GM12878 (cell line): ENCODE measurements at regions not wholly inside any gene's neighbourhood (a gene's known extent, or its start where the extent isn't known, plus 50 kb on each side); places are given as distances from the start of the nearest gene placed in this dataset.
A peak's percentile ranks its signal among the peaks of the same experiment; 100 is the strongest.
"Not testable (repeated sequence)": the region's sequence is repeated elsewhere in the genome, so short reads cannot be mapped to it uniquely, and the experiment has no call there.

Experiments
- ATAC-seq: fragments of 200-7000 bp; cut with Tn5 transposase; 3 replicates; pipeline ENCODE4 v1.9.1; 2020; ENCODE audit warnings: mild to moderate bottlenecking, moderate library complexity
- BruUV-seq: library from RNA; stranded (reverse); fragments of 400-500 nt; replicated peaks from 2 replicates; lab custom pipeline; 2021; lab: Mats Ljungman, UMichigan
- CTCF ChIA-PET: fragments of 300-600 bp; sonication (Branson Sonifier 250); formaldehyde crosslinking; extraction: SDS; loops from one replicate; lab custom pipeline; 2021; ENCODE audit warnings: inconsistent platforms; lab: Yijun Ruan, JAX
- POLR2A ChIA-PET: fragments of 350-600 bp; formaldehyde crosslinking; extraction: SDS; loops from one replicate; lab custom pipeline; 2021; ENCODE audit warnings: inconsistent platforms; lab: Charles Lee
- RAD21 ChIA-PET: fragments of 300-600 bp; sonication (Branson Sonifier 250); formaldehyde crosslinking; loops from one replicate; lab custom pipeline; 2023; ENCODE audit warnings: antibody characterized with exemption; ENCODE audit not compliant: unreplicated experiment; lab: Charles Lee
- SMC1A ChIA-PET: fragments of 300-600 bp; sonication (Branson Sonifier 250); formaldehyde crosslinking; loops from one replicate; lab custom pipeline; 2023; ENCODE audit not compliant: unreplicated experiment, uncharacterized antibody; lab: Charles Lee
- DNase-seq: peaks from one replicate; pipeline ENCODE4 v3.0.0-alpha.2; 2011; ENCODE audit warnings: low read depth, low spot score
- FAIRE-seq: peaks from 3 replicates; lab custom pipeline; 2011; peaks lifted over from hg19 to GRCh38; lab: Jason Lieb, UNC
- H2AFZ ChIP-seq: 2 replicates; pipeline ENCODE4 v1.6.0; 2011; ENCODE audit warnings: low read depth, low read length, control low read depth; ENCODE audit not compliant: control insufficient read depth
- H3K27ac ChIP-seq: 2 replicates; pipeline ENCODE4 v1.5.1; 2011; ENCODE audit warnings: control low read depth; ENCODE audit not compliant: control insufficient read depth, insufficient read depth
- H3K27me3 ChIP-seq, 2 experiments: replicated peaks in 1 of 2; 2 replicates each; pipeline versions ENCODE4 v1.6.0 to v1.6.1; 2011; ENCODE audit warnings: low read length in 1 of 2; ENCODE audit not compliant: control insufficient read depth in 2 of 2, insufficient read depth in 2 of 2
- H3K36me3 ChIP-seq, 2 experiments: 2 replicates each; pipeline ENCODE4 v1.5.1; 2011; ENCODE audit warnings: low read length in 1 of 2; ENCODE audit not compliant: control insufficient read depth in 2 of 2, insufficient read depth in 2 of 2
- H3K4me1 ChIP-seq: 2 replicates; pipeline ENCODE4 v1.6.1; 2011; ENCODE audit warnings: mild to moderate bottlenecking, low read length, moderate library complexity, mixed read lengths; ENCODE audit not compliant: control insufficient read depth, insufficient read depth
- H3K4me2 ChIP-seq: 2 replicates; pipeline ENCODE4 v1.6.0; 2011; ENCODE audit warnings: control low read depth; ENCODE audit not compliant: control insufficient read depth, insufficient read depth
- H3K4me3 ChIP-seq: fragments of 200-600 bp; sonication (generic); 2 replicates; pipeline ENCODE4 v1.5.1; 2016
- H3K79me2 ChIP-seq: 2 replicates; pipeline ENCODE4 v1.6.0; 2011; ENCODE audit warnings: low read length; ENCODE audit not compliant: control insufficient read depth, insufficient read depth
- H3K9ac ChIP-seq: 2 replicates; pipeline ENCODE4 v1.8.0; 2011; ENCODE audit warnings: low read length, control low read depth, mixed read lengths; ENCODE audit not compliant: control insufficient read depth, insufficient read depth
- H3K9me3 ChIP-seq: replicated peaks from 3 replicates; pipeline ENCODE4 v1.5.1; 2011; ENCODE audit warnings: mild to moderate bottlenecking, low read length; ENCODE audit not compliant: control insufficient read depth, insufficient read depth
- H4K20me1 ChIP-seq: 2 replicates; pipeline ENCODE4 v1.6.0; 2011; ENCODE audit not compliant: control insufficient read depth, insufficient read depth
- ATF7 ChIP-seq: fragments of 450-650 bp; IDR thresholded peaks from 2 replicates; pipeline ENCODE4 v1.6.1; 2016; ENCODE audit warnings: low read depth, mild to moderate bottlenecking
- MTA2 ChIP-seq: fragments of 450-650 bp; IDR thresholded peaks from 2 replicates; pipeline ENCODE4 v1.6.1; 2016; ENCODE audit warnings: low read depth, mild to moderate bottlenecking, moderate library complexity
- RUNX3 ChIP-seq: IDR thresholded peaks from 2 replicates; pipeline ENCODE4 v1.6.1; 2012; ENCODE audit warnings: low read length, inconsistent platforms
- WGBS: methylation state at CpG from one replicate; pipeline ENCODE4 v1.1.6; 2016; ENCODE audit warnings: low lambda C conversion rate; ENCODE audit not compliant: insufficient replicate concordance, insufficient coverage; ENCODE audit errors: missing lambda C conversion rate; 5-methylcytosine and 5-hydroxymethylcytosine counted together
- in situ Hi-C: fragments of 300-500 bp; cut with MboI; formaldehyde crosslinking; loops from 9 replicates; pipeline ENCODE4 v1.14.3; 2018; ENCODE audit warnings: mixed read lengths
- intact Hi-C: fragments of 100-400 bp; cut with micrococcal nuclease; formaldehyde crosslinking; loops from one replicate; pipeline ENCODE4 v1.14.2; 2022; ENCODE audit not compliant: unreplicated experiment

- intact Hi-C loops, H3K27me3 ChIP-seq, H3K9me3 ChIP-seq, H3K4me2 ChIP-seq, RAD21 ChIA-PET, DNase-seq, CTCF ChIA-PET, H3K36me3 ChIP-seq, H3K79me2 ChIP-seq, H3K4me3 ChIP-seq, POLR2A ChIA-PET: not testable (repeated sequence)
- peak; percentile 66 for ATAC-seq
- TF ChIP-seq RUNX3 (0 out of 2 replicates have a peak, but pooled peaks have one; percentile 14), MTA2 (peak; percentile 63; the same call in 1 of the 2 replicates), ATF7 (0 out of 2 replicates have a peak, but pooled peaks have one; percentile 27)
- TF ChIP-seq, all 136 proteins: peak for 3; not testable (repeated sequence) for 133
- BruUV-seq, H3K4me1 ChIP-seq, H4K20me1 ChIP-seq, in situ Hi-C loops, H3K9ac ChIP-seq, H2AFZ ChIP-seq, SMC1A ChIA-PET, H3K27ac ChIP-seq, FAIRE-seq: not testable (repeated sequence)
- 0% methylated on average over 2 of the region's 2 CpGs for WGBS
Observed at GRCh38 chr2:87132577-87132976, 110.9 kb upstream of the PLGLB1 start.

- CTCF ChIA-PET, FAIRE-seq: not testable (repeated sequence)
- ATAC-seq: peak; percentile 68
Observed at GRCh38 chr2:87151835-87152493, 130.3 kb upstream of the PLGLB1 start.

GRCh38 chr2:87174454-87174853 lies 152.8 kb upstream of the PLGLB1 start:
- H3K36me3 ChIP-seq, intact Hi-C loops, H3K4me2 ChIP-seq, SMC1A ChIA-PET, H3K27ac ChIP-seq, H3K79me2 ChIP-seq, H4K20me1 ChIP-seq, H3K4me1 ChIP-seq, H3K27me3 ChIP-seq, H3K9me3 ChIP-seq, RAD21 ChIA-PET, CTCF ChIA-PET, H3K4me3 ChIP-seq, in situ Hi-C loops, FAIRE-seq, BruUV-seq, POLR2A ChIA-PET, H3K9ac ChIP-seq, ATAC-seq, DNase-seq, H2AFZ ChIP-seq: not testable (repeated sequence)
- WGBS: 42% methylated on average over 2 of the region's 2 CpGs

More at GRCh38 chr2:87151835-87152493, 130.3 kb upstream of the PLGLB1 start:
- in situ Hi-C loops, H3K27ac ChIP-seq, H3K4me2 ChIP-seq, intact Hi-C loops, H3K4me1 ChIP-seq, POLR2A ChIA-PET, H3K27me3 ChIP-seq, H3K9ac ChIP-seq, H2AFZ ChIP-seq, H3K36me3 ChIP-seq, BruUV-seq, H3K79me2 ChIP-seq, H4K20me1 ChIP-seq, SMC1A ChIA-PET, H3K4me3 ChIP-seq, RAD21 ChIA-PET, H3K9me3 ChIP-seq, DNase-seq: not testable (repeated sequence)
- no CpG with 5 or more reads among the region's 7 CpGs for WGBS

GRCh38 chr2:87183373-87183772 lies 161.7 kb upstream of the PLGLB1 start:
- H3K27ac ChIP-seq, CTCF ChIA-PET, POLR2A ChIA-PET, H3K9ac ChIP-seq, ATAC-seq, BruUV-seq, intact Hi-C loops, H4K20me1 ChIP-seq, H3K79me2 ChIP-seq, H3K27me3 ChIP-seq, FAIRE-seq, H3K4me3 ChIP-seq, RAD21 ChIA-PET, SMC1A ChIA-PET, H2AFZ ChIP-seq, DNase-seq, H3K4me2 ChIP-seq, H3K4me1 ChIP-seq, H3K36me3 ChIP-seq, in situ Hi-C loops, H3K9me3 ChIP-seq: not testable (repeated sequence)
- WGBS: 32% methylated on average over 3 of the region's 5 CpGs
